ENCODE measurements at regions not wholly inside any gene's neighbourhood (a gene's known extent, or its start where the extent isn't known, plus 50 kb on each side); places are given as distances from the start of the nearest gene placed in this dataset.

DNA sequence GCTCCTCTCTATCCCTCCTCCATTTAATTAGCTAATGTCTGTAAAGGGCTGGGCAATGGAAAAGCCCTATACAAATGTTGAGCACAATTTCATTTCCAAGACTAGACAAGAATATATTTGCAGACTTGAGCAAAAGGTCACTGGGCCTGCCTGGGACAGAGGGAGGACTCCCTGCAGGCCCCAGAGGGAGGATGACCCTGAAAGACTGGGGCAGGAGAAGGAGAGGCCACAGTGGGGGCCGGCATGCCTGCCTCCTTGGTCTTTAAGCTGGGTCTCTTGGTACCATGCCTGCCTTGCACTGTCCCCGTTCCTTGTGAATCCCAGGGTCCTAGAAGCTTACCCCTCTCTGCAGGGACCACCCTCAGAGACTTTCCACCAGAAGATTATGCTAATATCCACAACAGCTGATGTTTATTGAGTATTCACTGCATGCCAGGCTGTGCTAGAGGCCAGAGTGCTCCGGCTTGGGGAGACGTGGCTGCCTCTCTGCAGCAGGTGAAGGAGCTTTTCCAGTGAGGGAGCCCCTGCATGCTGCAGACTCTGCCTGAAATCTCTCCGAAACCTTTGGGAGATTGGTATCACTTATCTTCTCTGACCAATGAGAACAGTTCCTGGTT is 72.7 kb upstream of the HSPA9 start:
- TF ChIP-seq, protein P1, sequence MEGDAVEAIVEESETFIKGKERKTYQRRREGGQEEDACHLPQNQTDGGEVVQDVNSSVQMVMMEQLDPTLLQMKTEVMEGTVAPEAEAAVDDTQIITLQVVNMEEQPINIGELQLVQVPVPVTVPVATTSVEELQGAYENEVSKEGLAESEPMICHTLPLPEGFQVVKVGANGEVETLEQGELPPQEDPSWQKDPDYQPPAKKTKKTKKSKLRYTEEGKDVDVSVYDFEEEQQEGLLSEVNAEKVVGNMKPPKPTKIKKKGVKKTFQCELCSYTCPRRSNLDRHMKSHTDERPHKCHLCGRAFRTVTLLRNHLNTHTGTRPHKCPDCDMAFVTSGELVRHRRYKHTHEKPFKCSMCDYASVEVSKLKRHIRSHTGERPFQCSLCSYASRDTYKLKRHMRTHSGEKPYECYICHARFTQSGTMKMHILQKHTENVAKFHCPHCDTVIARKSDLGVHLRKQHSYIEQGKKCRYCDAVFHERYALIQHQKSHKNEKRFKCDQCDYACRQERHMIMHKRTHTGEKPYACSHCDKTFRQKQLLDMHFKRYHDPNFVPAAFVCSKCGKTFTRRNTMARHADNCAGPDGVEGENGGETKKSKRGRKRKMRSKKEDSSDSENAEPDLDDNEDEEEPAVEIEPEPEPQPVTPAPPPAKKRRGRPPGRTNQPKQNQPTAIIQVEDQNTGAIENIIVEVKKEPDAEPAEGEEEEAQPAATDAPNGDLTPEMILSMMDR (IDR thresholded peaks at IDR 0.05; ENCODE audit: insufficient read depth, missing control alignments) = no peak
- DNase-seq (ENCODE audit: insufficient read length, low spot score) = no peak
- FAIRE-seq = no peak

DNA sequence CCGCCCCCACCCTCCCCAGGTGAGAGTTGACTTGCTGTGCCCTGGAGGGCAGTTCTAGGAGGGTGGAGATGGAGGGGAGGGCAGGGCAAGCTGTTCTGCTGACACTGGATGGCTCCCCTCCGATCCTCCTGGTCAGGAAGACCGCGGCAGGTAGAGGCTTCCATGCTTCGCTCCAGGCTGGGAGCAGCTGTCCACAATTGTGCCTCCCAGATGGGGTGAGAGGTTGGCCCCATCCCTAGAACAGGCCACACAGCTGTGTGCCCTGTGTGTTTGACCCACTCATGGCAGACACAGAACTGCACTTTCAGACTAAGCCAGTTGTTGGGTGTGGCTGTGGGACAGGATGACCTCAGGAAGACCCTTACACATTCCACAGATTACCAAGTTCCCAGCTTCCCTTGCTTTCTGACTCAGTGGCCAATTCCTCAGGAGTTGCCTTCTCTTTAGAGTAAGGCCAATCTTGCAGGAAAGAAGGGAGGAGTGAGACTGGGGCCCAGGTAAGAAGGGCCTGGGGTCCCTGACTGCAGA is 72.1 kb upstream of the HSPA9 start:
- DNase-seq (ENCODE audit: insufficient read length, low spot score) (no peak), FAIRE-seq (no peak)
- TF ChIP-seq, protein P1 (IDR thresholded peaks at IDR 0.05; ENCODE audit: insufficient read depth, missing control alignments) = no peak

- DNase-seq (ENCODE audit: insufficient read length, low spot score) (no peak), FAIRE-seq (no peak)
- TF ChIP-seq, protein P1 (IDR thresholded peaks at IDR 0.05; ENCODE audit: insufficient read depth, missing control alignments) = no peak
Observed at GRCh38 chr5:138646671-138647070, 71.5 kb upstream of the HSPA9 start.

- TF ChIP-seq, protein P1 (IDR thresholded peaks at IDR 0.05; ENCODE audit: insufficient read depth, missing control alignments) = no peak
- FAIRE-seq (no peak), DNase-seq (ENCODE audit: insufficient read length, low spot score) (no peak)
Observed at GRCh38 chr5:138645778-138646575, 70.8 kb upstream of the HSPA9 start.

DNA sequence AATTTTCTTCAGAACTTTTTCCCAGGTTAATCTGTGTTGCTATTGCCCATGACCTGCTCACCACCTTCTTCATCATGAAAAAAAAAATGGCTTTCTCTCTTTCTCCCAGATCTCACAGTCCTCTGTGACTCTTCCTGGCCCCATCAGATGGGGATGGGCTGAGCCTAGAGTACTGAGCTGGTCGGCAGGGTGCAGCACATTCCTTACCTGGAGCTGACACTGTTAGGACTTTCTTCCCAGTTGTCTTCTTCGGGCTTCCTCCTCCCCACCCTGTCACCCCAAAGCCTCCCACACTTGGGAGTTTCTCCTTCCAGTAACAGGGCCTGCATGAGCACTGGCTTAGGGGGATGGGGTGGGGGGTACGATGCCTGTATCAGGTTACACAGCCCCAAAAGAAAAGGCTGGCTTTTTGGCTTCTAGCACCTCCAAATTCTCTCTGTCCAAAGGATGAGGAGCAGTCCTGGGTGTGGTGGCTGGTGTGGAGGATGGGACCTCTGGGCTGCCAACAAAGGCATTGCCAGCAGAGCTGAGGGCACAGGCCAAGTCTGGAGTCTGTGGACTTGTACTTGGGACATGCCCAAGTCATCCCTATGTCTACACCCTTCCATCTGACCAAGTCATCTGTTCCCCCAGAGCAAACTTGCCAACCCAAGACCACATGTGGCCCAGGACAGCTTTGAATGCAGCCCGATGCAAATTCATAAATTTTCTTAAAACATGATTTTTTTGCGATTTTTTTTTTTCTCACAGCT is 68.0 kb upstream of the HSPA9 start:
- no peak for FAIRE-seq
- TF ChIP-seq, protein P1 (IDR thresholded peaks at IDR 0.05; ENCODE audit: insufficient read depth, missing control alignments) = no peak
- no peak for DNase-seq (ENCODE audit: insufficient read length, low spot score)

- no peak for FAIRE-seq
Observed at GRCh38 chr5:138641547-138642298, 66.5 kb upstream of the HSPA9 start.

More at GRCh38 chr5:138641547-138642298, 66.5 kb upstream of the HSPA9 start:
- TF ChIP-seq, protein P1 (IDR thresholded peaks at IDR 0.05; ENCODE audit: insufficient read depth, missing control alignments) = peak; percentile 92
- no peak for DNase-seq (ENCODE audit: insufficient read length, low spot score)

All from D721Med (cell line).